A549 (cell line): ENCODE measurements at regions not wholly inside any gene's neighbourhood (a gene's known extent, or its start where the extent isn't known, plus 50 kb on each side); places are given as distances from the start of the nearest gene placed in this dataset.

Experiments used
- CEBPB ChIP-seq, 2 experiments: fragments of >200 bp in 1 of 2; sonication (Bioruptor Twin) in 1 of 2; formaldehyde crosslinking in 1 of 2; IDR thresholded peaks; 2 replicates each; pipeline ENCODE4 v1.6.1; 2012 to 2016
- JUN ChIP-seq, 2 experiments: fragments of >200 bp; sonication (Bioruptor Twin); formaldehyde crosslinking; IDR thresholded peaks; 2 replicates in 1 of 2; 3 replicates in 1 of 2; pipeline ENCODE4 v1.6.1; 2016 to 2017
- NPAS2 ChIP-seq: fragments of 250-450 bp; sonication (Bioruptor Pico); IDR thresholded peaks from 2 replicates; pipeline ENCODE4 v1.8.0; 2022; ENCODE audit warnings: mild to moderate bottlenecking, moderate library complexity, borderline replicate concordance
- NR3C1 ChIP-seq: fragments of >200 bp; sonication (Bioruptor Twin); formaldehyde crosslinking; IDR thresholded peaks from 3 replicates; pipeline ENCODE4 v1.6.1; 2017
- POLR2A ChIP-seq: IDR thresholded peaks from 2 replicates; pipeline ENCODE4 v1.6.1; 2012; ENCODE audit warnings: mild to moderate bottlenecking, low read length
- RAD21 ChIP-seq, 2 experiments: fragments of >200 bp in 1 of 2; sonication (Bioruptor Twin) in 1 of 2; formaldehyde crosslinking in 1 of 2; IDR thresholded peaks in 1 of 2; conservative IDR thresholded peaks in 1 of 2; 2 replicates in 1 of 2; 3 replicates in 1 of 2; pipeline ENCODE4 v1.6.1; 2012 to 2018; ENCODE audit warnings: inconsistent platforms in 1 of 2
- RARB ChIP-seq: fragments of 250-450 bp; sonication (Bioruptor Pico); IDR thresholded peaks from 2 replicates; pipeline ENCODE4 v1.8.0; 2021; ENCODE audit warnings: mild to moderate bottlenecking, moderate library complexity
- RCOR1 ChIP-seq: fragments of 150-350 bp; IDR thresholded peaks from 2 replicates; pipeline ENCODE4 v1.6.1; 2014; ENCODE audit warnings: antibody characterized with exemption, low read length, low read depth
- SMC3 ChIP-seq: fragments of >200 bp; sonication (Bioruptor Twin); formaldehyde crosslinking; IDR thresholded peaks from 3 replicates; pipeline ENCODE4 v1.6.1; 2018; ENCODE audit warnings: inconsistent platforms
- TP53 ChIP-seq: fragments of 250-450 bp; sonication (Bioruptor Pico); IDR thresholded peaks from 2 replicates; pipeline ENCODE4 v1.5.0; 2021; ENCODE audit warnings: mild to moderate bottlenecking, moderate library complexity
- TF ChIP-seq, protein P1 (sequence below): fragments of >200 bp; sonication (Bioruptor Twin); formaldehyde crosslinking; IDR thresholded peaks from 3 replicates; pipeline ENCODE4 v1.5.1; 2016
- TF ChIP-seq, protein P2 (sequence below): fragments of 450-650 bp; IDR thresholded peaks from 2 replicates; pipeline ENCODE4 v1.6.1; 2014; ENCODE audit warnings: antibody characterized with exemption
- TF ChIP-seq, protein P3 (sequence below): fragments of >200 bp; sonication (Bioruptor Twin); formaldehyde crosslinking; IDR thresholded peaks from 3 replicates; pipeline ENCODE4 v1.6.1; 2016
- TF ChIP-seq, protein P4 (sequence below): IDR thresholded peaks from 2 replicates; pipeline ENCODE4 v1.6.1; 2012

- TF ChIP-seq JUN (IDR thresholded peaks at IDR 0.05) (no peak), RCOR1 (no peak), POLR2A (no peak), NR3C1 (no peak), RAD21 (conservative IDR thresholded peaks at IDR 0.05 in 1 of 2, IDR thresholded peaks at IDR 0.05 in 1 of 2) (no peak), NPAS2 (CRISPR knock-in tag) (no peak), RARB (no peak), TP53 (CRISPR knock-in tag) (no peak), CEBPB (IDR thresholded peaks at IDR 0.05) (no peak), SMC3 (no peak)
- TF ChIP-seq, protein P1, sequence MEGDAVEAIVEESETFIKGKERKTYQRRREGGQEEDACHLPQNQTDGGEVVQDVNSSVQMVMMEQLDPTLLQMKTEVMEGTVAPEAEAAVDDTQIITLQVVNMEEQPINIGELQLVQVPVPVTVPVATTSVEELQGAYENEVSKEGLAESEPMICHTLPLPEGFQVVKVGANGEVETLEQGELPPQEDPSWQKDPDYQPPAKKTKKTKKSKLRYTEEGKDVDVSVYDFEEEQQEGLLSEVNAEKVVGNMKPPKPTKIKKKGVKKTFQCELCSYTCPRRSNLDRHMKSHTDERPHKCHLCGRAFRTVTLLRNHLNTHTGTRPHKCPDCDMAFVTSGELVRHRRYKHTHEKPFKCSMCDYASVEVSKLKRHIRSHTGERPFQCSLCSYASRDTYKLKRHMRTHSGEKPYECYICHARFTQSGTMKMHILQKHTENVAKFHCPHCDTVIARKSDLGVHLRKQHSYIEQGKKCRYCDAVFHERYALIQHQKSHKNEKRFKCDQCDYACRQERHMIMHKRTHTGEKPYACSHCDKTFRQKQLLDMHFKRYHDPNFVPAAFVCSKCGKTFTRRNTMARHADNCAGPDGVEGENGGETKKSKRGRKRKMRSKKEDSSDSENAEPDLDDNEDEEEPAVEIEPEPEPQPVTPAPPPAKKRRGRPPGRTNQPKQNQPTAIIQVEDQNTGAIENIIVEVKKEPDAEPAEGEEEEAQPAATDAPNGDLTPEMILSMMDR, result no peak
- TF ChIP-seq, protein P2, sequence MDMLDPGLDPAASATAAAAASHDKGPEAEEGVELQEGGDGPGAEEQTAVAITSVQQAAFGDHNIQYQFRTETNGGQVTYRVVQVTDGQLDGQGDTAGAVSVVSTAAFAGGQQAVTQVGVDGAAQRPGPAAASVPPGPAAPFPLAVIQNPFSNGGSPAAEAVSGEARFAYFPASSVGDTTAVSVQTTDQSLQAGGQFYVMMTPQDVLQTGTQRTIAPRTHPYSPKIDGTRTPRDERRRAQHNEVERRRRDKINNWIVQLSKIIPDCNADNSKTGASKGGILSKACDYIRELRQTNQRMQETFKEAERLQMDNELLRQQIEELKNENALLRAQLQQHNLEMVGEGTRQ, result no peak
- TF ChIP-seq, protein P3, sequence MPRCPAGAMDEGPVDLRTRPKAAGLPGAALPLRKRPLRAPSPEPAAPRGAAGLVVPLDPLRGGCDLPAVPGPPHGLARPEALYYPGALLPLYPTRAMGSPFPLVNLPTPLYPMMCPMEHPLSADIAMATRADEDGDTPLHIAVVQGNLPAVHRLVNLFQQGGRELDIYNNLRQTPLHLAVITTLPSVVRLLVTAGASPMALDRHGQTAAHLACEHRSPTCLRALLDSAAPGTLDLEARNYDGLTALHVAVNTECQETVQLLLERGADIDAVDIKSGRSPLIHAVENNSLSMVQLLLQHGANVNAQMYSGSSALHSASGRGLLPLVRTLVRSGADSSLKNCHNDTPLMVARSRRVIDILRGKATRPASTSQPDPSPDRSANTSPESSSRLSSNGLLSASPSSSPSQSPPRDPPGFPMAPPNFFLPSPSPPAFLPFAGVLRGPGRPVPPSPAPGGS, result no peak
- TF ChIP-seq, protein P4, sequence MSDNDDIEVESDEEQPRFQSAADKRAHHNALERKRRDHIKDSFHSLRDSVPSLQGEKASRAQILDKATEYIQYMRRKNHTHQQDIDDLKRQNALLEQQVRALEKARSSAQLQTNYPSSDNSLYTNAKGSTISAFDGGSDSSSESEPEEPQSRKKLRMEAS, result no peak
Measured at GRCh38 chr5:142514196-142514595, 171.7 kb downstream of the FGF1 start.
